Activated gamma-delta T cell treated with Interleukin-2 at 50 U/mL for 16 hours (primary cell): ENCODE measurements at regions not wholly inside any gene's neighbourhood (a gene's known extent, or its start where the extent isn't known, plus 50 kb on each side); places are given as distances from the start of the nearest gene placed in this dataset.

ENCODE experiments used
- DNase-seq: peaks from one replicate; pipeline ENCODE4 v3.0.0-alpha.2; 2020

GRCh38 chr20:50301712-50302111 is 111.1 kb downstream of the CEBPB start:
- DNase-seq, result no peak

DNA sequence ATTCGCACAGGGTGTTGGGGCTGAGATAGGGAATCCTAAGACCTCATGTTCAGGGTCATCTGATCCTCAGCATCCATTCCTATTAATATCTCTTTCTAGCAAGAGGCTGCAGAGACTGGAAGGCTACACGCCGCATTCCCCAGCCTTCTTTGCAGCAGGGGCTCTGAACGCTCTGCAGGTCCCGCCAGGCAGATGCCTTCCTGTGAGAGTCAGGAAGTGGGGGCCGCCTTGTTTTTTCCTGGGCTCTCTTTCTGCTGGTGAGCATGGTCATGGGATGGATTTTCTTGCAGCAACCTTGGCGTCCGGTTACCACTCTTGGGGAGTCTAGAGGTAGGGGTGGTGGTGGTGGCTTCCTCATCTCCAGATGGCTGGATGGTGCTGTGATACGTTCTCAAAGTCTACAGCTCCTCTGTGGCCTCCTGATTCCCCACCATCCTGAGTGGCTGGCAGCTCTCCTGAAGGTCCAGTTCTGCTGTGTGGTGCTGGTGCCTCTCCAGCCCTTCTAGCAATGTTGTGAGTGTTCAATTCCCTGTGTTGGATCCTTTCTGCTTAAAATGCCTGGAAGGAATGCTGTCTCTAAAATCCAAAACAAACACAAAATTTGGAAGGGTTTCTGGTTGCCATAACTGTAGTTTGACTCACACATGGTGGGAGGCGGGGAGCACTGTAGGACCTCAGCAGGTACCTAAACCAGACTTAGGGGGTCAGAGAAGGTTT is 111.9 kb downstream of the CEBPB start:
- DNase-seq, result no peak

- no peak for DNase-seq
Observed at GRCh38 chr20:50303573-50304500, 113.2 kb downstream of the CEBPB start.

GRCh38 chr20:50304501-50304856 is 113.8 kb downstream of the CEBPB start:
- DNase-seq, result no peak

DNA sequence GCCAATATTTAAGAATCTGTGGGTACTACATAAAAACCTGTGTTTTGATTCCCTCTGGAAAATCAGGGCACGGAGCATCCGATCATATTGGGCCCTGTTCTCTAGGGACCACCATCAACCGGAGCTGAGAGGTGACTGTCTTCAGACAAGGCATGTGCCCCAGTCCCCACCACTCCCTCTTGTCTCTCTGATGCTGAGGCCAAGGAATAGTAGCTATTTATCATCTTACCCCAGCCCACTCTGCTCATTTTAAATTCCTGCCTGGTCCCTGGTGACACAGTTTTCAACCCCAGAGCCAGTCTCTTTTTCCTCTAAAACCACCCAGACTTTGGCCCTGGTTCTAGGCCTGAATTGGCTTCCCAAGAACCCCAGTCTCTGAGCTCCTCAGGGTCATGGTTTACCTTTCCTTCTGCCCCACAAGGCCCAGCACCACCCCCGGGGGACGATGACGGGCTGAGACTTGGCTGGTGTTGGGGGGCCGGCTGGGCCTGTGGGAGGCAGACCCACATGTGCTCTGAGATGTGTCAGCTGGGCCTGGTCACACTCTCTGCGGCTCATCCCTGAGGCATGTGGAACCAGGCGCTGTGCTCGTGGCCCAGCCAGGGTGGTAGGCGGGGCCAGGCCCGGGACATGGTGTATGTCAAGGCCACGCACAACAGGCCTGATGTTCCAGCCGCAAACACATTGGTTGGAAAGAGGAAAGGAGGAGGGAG is 114.4 kb downstream of the CEBPB start:
- DNase-seq, result no peak

GRCh38 chr20:50305636-50306477 is 115.2 kb downstream of the CEBPB start:
- no peak for DNase-seq

- no peak for DNase-seq
Observed at GRCh38 chr20:50306478-50307423, 116.1 kb downstream of the CEBPB start.

DNA sequence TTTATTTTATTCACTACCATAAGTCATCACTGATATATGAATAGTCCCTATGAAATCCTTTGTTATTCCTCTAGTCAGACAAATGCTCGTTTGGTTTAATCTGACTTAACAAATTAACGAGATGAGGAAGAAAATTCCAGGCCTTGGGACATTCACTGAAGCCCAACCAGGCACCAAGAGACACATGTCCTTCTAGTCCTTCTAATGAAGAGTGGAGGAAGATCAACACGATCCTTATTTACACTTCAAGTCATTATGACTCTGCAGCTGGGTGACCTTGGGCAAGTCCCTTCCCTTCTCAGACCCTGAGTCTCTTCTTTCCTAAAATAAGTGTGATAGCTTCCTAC is 117.5 kb downstream of the CEBPB start:
- no peak for DNase-seq

- no peak for DNase-seq
Observed at GRCh38 chr20:50308513-50309279, 118.1 kb downstream of the CEBPB start.

GRCh38 chr20:50309280-50309763 is 118.7 kb downstream of the CEBPB start:
- no peak for DNase-seq

DNA sequence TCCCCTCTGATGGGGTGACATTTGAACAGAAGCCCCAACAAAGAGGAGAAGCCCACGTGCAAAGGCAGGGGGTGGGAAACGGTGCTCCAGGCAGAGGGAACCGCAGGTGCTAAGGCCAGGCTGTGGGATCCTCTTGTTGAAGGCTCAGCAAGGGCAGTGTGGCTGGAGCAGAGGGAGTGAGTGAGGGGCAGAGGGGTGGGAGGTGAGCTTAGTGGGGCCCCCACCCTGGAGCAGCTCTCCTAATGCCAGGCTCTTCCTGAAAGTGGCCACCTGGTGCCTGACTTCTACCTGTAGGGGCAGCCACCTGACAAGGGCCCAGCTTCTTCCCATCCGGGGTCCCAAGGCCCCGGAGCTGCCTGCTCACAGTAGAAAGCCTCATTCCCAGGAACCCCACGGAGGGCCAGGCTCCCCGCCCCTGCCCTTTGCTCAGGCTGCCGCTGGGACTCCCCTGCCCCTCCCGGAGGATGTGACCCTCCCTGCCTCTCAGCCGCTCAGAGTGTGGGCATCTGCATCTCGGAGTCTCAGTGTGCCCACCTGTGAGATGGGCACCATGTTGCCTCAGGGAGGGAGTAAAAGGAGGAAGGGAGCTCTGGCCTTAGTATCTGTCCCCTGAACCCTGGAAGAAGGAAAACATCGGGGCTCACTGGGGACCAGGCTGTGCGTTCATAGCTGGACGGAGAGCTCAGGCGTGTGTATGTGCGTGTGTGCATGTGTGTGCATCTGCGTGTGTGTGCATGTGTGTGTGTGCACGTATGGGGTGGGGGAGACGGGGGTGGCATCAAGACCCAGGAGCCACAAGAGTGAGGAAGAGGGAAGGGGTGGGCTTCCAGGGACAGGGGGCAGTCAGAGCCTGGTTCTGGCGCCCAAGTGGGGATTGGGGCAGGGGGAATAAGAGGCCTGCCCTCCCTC is 119.4 kb downstream of the CEBPB start:
- no peak for DNase-seq

- no peak for DNase-seq
Observed at GRCh38 chr20:50310673-50311051, 120.0 kb downstream of the CEBPB start.

DNA sequence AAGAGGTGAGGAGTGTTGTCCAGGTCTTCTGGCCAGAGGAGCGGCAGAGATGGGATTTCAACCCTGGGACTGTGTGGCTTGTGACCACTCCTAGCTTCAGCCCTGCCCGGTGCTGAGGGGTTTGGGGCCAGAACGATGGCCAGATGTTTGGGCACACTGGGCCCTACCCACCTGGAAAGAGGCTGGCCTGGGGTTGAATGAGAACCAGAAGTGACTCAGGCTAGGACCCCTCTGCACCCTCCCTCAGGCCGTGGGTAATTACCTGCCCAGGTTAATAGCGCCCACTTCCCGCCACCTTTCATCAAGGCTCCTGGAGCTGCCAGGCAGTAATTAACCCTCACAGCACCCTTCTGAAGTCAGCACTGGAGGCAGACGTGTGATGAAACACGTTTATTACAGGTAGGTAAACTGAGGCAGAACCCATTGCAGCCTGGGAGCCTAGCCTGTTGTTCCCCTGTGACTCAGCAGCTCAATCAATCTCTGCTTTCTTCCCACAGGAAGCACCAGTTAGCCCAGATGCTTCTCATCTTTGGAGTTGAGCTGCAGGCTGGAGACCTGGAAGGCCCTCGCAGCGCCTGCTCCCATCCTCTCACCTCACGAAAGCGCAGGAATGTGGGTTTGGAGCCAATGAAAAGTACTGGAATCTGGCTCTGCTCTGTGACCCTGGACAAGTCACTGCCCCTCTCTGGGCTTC is 120.8 kb downstream of the CEBPB start:
- DNase-seq, result no peak

DNA sequence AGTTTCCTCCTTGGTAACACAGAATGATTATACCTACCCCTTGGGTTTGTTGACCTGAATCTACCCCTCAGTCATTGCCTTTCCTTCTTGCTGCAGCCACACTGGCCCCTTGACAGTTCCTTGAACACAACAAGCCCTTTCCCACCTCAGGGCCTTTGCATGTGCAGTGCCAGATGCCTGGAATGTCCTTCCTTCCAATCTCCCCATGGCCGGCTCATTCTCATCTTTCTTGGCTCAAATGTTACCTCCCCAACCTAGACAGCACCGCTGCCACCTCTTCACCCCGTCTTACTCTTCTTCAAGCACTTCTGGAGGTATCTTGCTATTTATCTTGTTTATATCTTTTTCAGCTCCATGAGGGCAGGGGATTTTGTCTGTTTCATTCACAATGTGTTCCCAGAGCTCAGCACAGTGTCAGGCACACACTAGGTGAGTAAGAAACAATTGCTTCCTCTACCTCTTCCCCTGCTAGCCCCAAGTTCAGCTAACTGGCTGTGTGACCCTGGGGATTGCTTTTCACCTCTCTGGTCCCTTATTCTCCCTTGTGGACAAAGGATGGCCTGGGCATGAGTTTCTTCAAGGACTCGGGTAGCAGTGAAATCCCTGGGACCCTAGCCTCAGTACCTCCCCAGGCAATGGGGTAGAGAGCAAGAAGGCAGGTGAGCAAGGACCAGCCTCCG is 121.5 kb downstream of the CEBPB start:
- no peak for DNase-seq

GRCh38 chr20:50312682-50313521 is 122.3 kb downstream of the CEBPB start:
- no peak for DNase-seq

GRCh38 chr20:50313522-50313820 is 122.8 kb downstream of the CEBPB start:
- DNase-seq, result no peak
